HEK293 (cell line): ENCODE measurements at regions not wholly inside any gene's neighbourhood (a gene's known extent, or its start where the extent isn't known, plus 50 kb on each side); places are given as distances from the start of the nearest gene placed in this dataset.

Experiments used
- CTCF ChIP-seq: fragments of 450-650 bp; formaldehyde crosslinking; IDR thresholded peaks from 2 replicates; pipeline ENCODE4 v1.5.1; 2016; ENCODE audit warnings: missing biosample characterization, missing genetic modification characterization
- KLF16 ChIP-seq: fragments of 450-650 bp; formaldehyde crosslinking; IDR thresholded peaks from 2 replicates; pipeline ENCODE4 v1.5.1; 2017; ENCODE audit warnings: missing biosample characterization, missing genetic modification characterization
- YY1 ChIP-seq: fragments of 450-650 bp; formaldehyde crosslinking; IDR thresholded peaks from 2 replicates; pipeline ENCODE4 v1.5.1; 2018; ENCODE audit warnings: missing biosample characterization, missing genetic modification characterization
- ZNF121 ChIP-seq: fragments of 450-650 bp; formaldehyde crosslinking; IDR thresholded peaks from 2 replicates; pipeline ENCODE4 v1.5.1; 2016; ENCODE audit warnings: missing biosample characterization, missing genetic modification characterization
- ZNF155 ChIP-seq: fragments of 450-650 bp; formaldehyde crosslinking; IDR thresholded peaks from 2 replicates; pipeline ENCODE4 v1.5.1; 2016; ENCODE audit warnings: missing biosample characterization, missing genetic modification characterization
- ZNF501 ChIP-seq: fragments of 450-650 bp; formaldehyde crosslinking; IDR thresholded peaks from 2 replicates; pipeline ENCODE4 v1.5.1; 2016; ENCODE audit warnings: missing biosample characterization, missing genetic modification characterization
- ZNF510 ChIP-seq: fragments of 450-650 bp; formaldehyde crosslinking; IDR thresholded peaks from 2 replicates; pipeline ENCODE4 v1.5.1; 2018; ENCODE audit warnings: mild to moderate bottlenecking, missing genetic modification characterization, missing biosample characterization; ENCODE audit not compliant: insufficient replicate concordance
- ZNF585B ChIP-seq: fragments of 450-650 bp; formaldehyde crosslinking; IDR thresholded peaks from 2 replicates; pipeline ENCODE4 v1.5.1; 2016; ENCODE audit warnings: missing biosample characterization, missing genetic modification characterization
- ZNF600 ChIP-seq: fragments of 450-650 bp; formaldehyde crosslinking; IDR thresholded peaks from 2 replicates; pipeline ENCODE4 v1.5.1; 2016; ENCODE audit warnings: missing biosample characterization, missing genetic modification characterization
- ZNF639 ChIP-seq: fragments of 450-650 bp; formaldehyde crosslinking; IDR thresholded peaks from 2 replicates; pipeline ENCODE4 v1.5.1; 2016; ENCODE audit warnings: missing biosample characterization, missing genetic modification characterization

- no peak for TF ChIP-seq YY1
- no peak for TF ChIP-seq ZNF600
- TF ChIP-seq ZNF585B (tag by site-specific recombination): no peak
- no peak for TF ChIP-seq ZNF155 (tag by site-specific recombination)
- no peak for TF ChIP-seq CTCF (tag by site-specific recombination)
- TF ChIP-seq KLF16 (tag by site-specific recombination): no peak
- no peak for TF ChIP-seq ZNF501 (tag by site-specific recombination)
- TF ChIP-seq ZNF639 (tag by site-specific recombination): no peak
- no peak for TF ChIP-seq ZNF121 (tag by site-specific recombination)
- no peak for TF ChIP-seq ZNF510 (tag by site-specific recombination)
Observed at GRCh38 chr1:118564961-118565703, 380.1 kb upstream of the SPAG17 start.
